K562 (cell line): ENCODE measurements at regions not wholly inside any gene's neighbourhood (a gene's known extent, or its start where the extent isn't known, plus 50 kb on each side); places are given as distances from the start of the nearest gene placed in this dataset.

Experiments used
- ATAC-seq: fragments of 200-7000 bp; cut with Tn5 transposase; 3 replicates; pipeline ENCODE4 v1.9.1; 2020; ENCODE audit warnings: moderate library complexity
- BruUV-seq: library from RNA; stranded (reverse); fragments of 400-500 nt; replicated peaks from 2 replicates; lab custom pipeline; 2021; lab: Mats Ljungman, UMichigan
- CTCF ChIA-PET: fragments of 300-600 bp; formaldehyde crosslinking; extraction: SDS; loops from one replicate; lab custom pipeline; 2021; ENCODE audit warnings: low intra/inter-chr PET ratio; lab: Yijun Ruan, JAX
- POLR2A ChIA-PET: fragments of 300-600, 350-650 bp; sonication (Branson Sonifier 250); formaldehyde crosslinking; extraction: SDS; loops from one replicate; lab custom pipeline; 2021; ENCODE audit warnings: antibody characterized with exemption, inconsistent platforms; lab: Yijun Ruan, JAX
- DNase-seq, 4 experiments: peaks; one replicate each; pipeline versions ENCODE4 v3.0.0 to v3.0.0-alpha.2; 2011 to 2018; ENCODE audit warnings: low spot score in 3 of 4, mixed read lengths in 3 of 4; ENCODE audit errors: extremely low read depth in 1 of 4
- FAIRE-seq: peaks from 2 replicates; lab custom pipeline; 2011; peaks lifted over from hg19 to GRCh38; lab: Jason Lieb, UNC
- H2AFZ ChIP-seq: 2 replicates; pipeline ENCODE4 v1.6.0; 2011; ENCODE audit warnings: low read depth, low read length, control low read depth, inconsistent platforms
- H3K27ac ChIP-seq: fragments of 200-600 bp; 3 replicates; pipeline ENCODE4 v1.8.0; 2011; ENCODE audit warnings: low read depth, mild to moderate bottlenecking, control low read depth, inconsistent platforms, low read length, moderate library complexity, mixed read lengths; ENCODE audit errors: extremely low read depth
- H3K27me3 ChIP-seq, 2 experiments: fragments of 300-600 bp in 1 of 2; 2 replicates in 1 of 2; 3 replicates in 1 of 2; pipeline versions ENCODE4 v1.6.0 to v1.8.0; 2011; ENCODE audit warnings: inconsistent platforms in 2 of 2, low read length in 2 of 2, mild to moderate bottlenecking in 1 of 2, mixed read lengths in 1 of 2, moderate library complexity in 1 of 2; ENCODE audit not compliant: control insufficient read depth in 2 of 2, insufficient read depth in 2 of 2
- H3K36me3 ChIP-seq: fragments of 300-600 bp; 3 replicates; pipeline ENCODE4 v1.8.0; 2011; ENCODE audit warnings: mild to moderate bottlenecking, low read length, inconsistent platforms; ENCODE audit not compliant: control insufficient read depth, insufficient read depth
- H3K4me1 ChIP-seq, 2 experiments: fragments of 200-600 bp in 1 of 2; replicated peaks in 1 of 2; 2 replicates in 1 of 2; 3 replicates in 1 of 2; pipeline versions ENCODE4 v1.5.1 to v1.8.0; 2011; ENCODE audit warnings: inconsistent platforms in 2 of 2, low read length in 2 of 2, mild to moderate bottlenecking in 1 of 2, mixed read lengths in 1 of 2, moderate library complexity in 1 of 2; ENCODE audit not compliant: control insufficient read depth in 2 of 2, insufficient read depth in 2 of 2
- H3K4me2 ChIP-seq: 2 replicates; pipeline ENCODE4 v1.6.1; 2011; ENCODE audit warnings: low read length, control low read depth, inconsistent platforms, mixed read lengths; ENCODE audit not compliant: insufficient read depth
- H3K4me3 ChIP-seq: fragments of 200-600 bp; sonication (generic), shearing (Covaris generic); 2 replicates; pipeline ENCODE4 v1.5.1; 2016; ENCODE audit warnings: control low read depth, inconsistent platforms
- H3K79me2 ChIP-seq: fragments of 200-600 bp; 3 replicates; pipeline ENCODE4 v1.8.0; 2011; ENCODE audit warnings: low read length, inconsistent platforms; ENCODE audit not compliant: control insufficient read depth, insufficient read depth
- H3K9ac ChIP-seq, 2 experiments: 2 replicates each; pipeline versions ENCODE4 v1.6.0 to v1.6.1; 2011; ENCODE audit warnings: low read depth in 2 of 2, low read length in 2 of 2, control low read depth in 1 of 2, inconsistent platforms in 1 of 2, mild to moderate bottlenecking in 1 of 2, mixed read lengths in 1 of 2; ENCODE audit not compliant: insufficient read depth in 1 of 2
- H3K9me1 ChIP-seq: one replicate; pipeline ENCODE4 v1.6.0; 2011; ENCODE audit warnings: inconsistent platforms, mild to moderate bottlenecking, low read length, moderate library complexity; ENCODE audit not compliant: control insufficient read depth, insufficient read depth
- H3K9me3 ChIP-seq: replicated peaks from 2 replicates; pipeline ENCODE4 v1.5.1; 2011; ENCODE audit warnings: low read depth, low read length, inconsistent platforms; ENCODE audit not compliant: control insufficient read depth, insufficient read depth
- H4K20me1 ChIP-seq: replicated peaks from 2 replicates; pipeline ENCODE4 v1.6.1; 2011; ENCODE audit warnings: low read length, inconsistent platforms, mixed read lengths; ENCODE audit not compliant: control insufficient read depth, insufficient read depth
- ELF2 ChIP-seq: fragments of 250-450 bp; sonication (Bioruptor Pico); IDR thresholded peaks from 2 replicates; pipeline ENCODE4 v1.5.0; 2021; ENCODE audit warnings: mild to moderate bottlenecking
- HMG20B ChIP-seq: fragments of 250-450 bp; sonication (Bioruptor Pico); IDR thresholded peaks from 2 replicates; pipeline ENCODE4 v1.5.0; 2021; ENCODE audit warnings: mild to moderate bottlenecking
- HMGN3 ChIP-seq: IDR thresholded peaks from 2 replicates; pipeline ENCODE4 v1.6.1; 2011; ENCODE audit warnings: borderline replicate concordance, low read depth, mild to moderate bottlenecking, mixed read lengths, low read length; ENCODE audit not compliant: insufficient read length; ENCODE audit errors: extremely low read depth
- JUND ChIP-seq, 2 experiments: IDR thresholded peaks; 2 replicates in 1 of 2; 3 replicates in 1 of 2; pipeline ENCODE4 v1.6.1; 2011; ENCODE audit warnings: borderline replicate concordance in 2 of 2, low read depth in 2 of 2, low read length in 2 of 2, improper control_type of control experiment in 1 of 2, missing biosample characterization in 1 of 2, missing genetic modification characterization in 1 of 2, missing genetic modification reagents in 1 of 2
- KAT8 ChIP-seq: fragments of 450-650 bp; IDR thresholded peaks from 2 replicates; pipeline ENCODE4 v1.6.1; 2016; ENCODE audit warnings: low read depth, mild to moderate bottlenecking
- KHSRP ChIP-seq: fragments of 450-650 bp; IDR thresholded peaks from 2 replicates; pipeline ENCODE4 v1.6.1; 2017
- PATZ1 ChIP-seq: fragments of 250-450 bp; sonication (Bioruptor Pico); IDR thresholded peaks from 2 replicates; pipeline ENCODE4 v1.5.0; 2020; ENCODE audit warnings: mild to moderate bottlenecking, borderline replicate concordance
- SLC30A9 ChIP-seq: fragments of 250-450 bp; sonication (Bioruptor Pico); IDR thresholded peaks from 2 replicates; pipeline ENCODE4 v1.8.0; 2022; ENCODE audit warnings: mild to moderate bottlenecking, moderate library complexity
- TBP ChIP-seq: optimal IDR thresholded peaks from 2 replicates; pipeline ENCODE3; 2011; ENCODE audit warnings: low read depth, low read length, improper control_type of control experiment
- XRCC3 ChIP-seq: fragments of 450-650 bp; IDR thresholded peaks from 2 replicates; pipeline ENCODE4 v1.6.1; 2017; ENCODE audit warnings: mild to moderate bottlenecking, moderate library complexity
- ZBTB40 ChIP-seq, 2 experiments: fragments of 450-650 bp in 1 of 2; sonication (generic) in 1 of 2; formaldehyde crosslinking in 1 of 2; IDR thresholded peaks; 2 replicates each; pipeline versions ENCODE4 v1.7.1 to v1.9.0; 2016 to 2022; ENCODE audit warnings: inconsistent platforms in 1 of 2, mild to moderate bottlenecking in 1 of 2, missing genetic modification reagents in 1 of 2
- ZNF695 ChIP-seq: fragments of 450-650 bp; formaldehyde crosslinking; IDR thresholded peaks from 2 replicates; pipeline ENCODE4 v1.4.0; 2020; ENCODE audit warnings: mild to moderate bottlenecking, moderate library complexity
- WGBS: fragments of 100-300 bp; shearing (Covaris generic); methylation state at CpG from one replicate; pipeline ENCODE4 v1.1.6; 2016; ENCODE audit warnings: low coverage, mixed read lengths; ENCODE audit not compliant: insufficient coverage; ENCODE audit errors: missing lambda C conversion rate; 5-methylcytosine and 5-hydroxymethylcytosine counted together
- in situ Hi-C: fragments of 300-500 bp; cut with MboI; formaldehyde crosslinking; loops from 4 replicates; pipeline ENCODE4 v1.15.0; 2018; ENCODE audit warnings: inconsistent platforms, mixed read lengths
- intact Hi-C: fragments of 100-400 bp; cut with micrococcal nuclease; formaldehyde crosslinking; loops from 2 replicates; pipeline ENCODE4 v1.14.2; 2022

- POLR2A ChIA-PET = interaction anchor here (0.6 kb wide), 1 partner anchor 75 kb away, joined by 3 read pairs; no protein-coding TSS in a partner anchor
- Histone ChIP-seq H3K4me1 (no peaks in the 10 kb centered on the region), H3K9me3 (no peaks in the 10 kb centered on the region), H3K4me3 (no peak overlapping the region), H2AFZ (no peak overlapping the region), H3K79me2 (no peaks in the 10 kb centered on the region), H4K20me1 (no peaks in the 10 kb centered on the region), H3K27me3 (peaks cover 0 to 5% of the 10 kb centered on the region in 2 experiments; a peak in 1 of 5 replicates), H3K27ac (no peak overlapping the region), H3K36me3 (no peaks in the 10 kb centered on the region), H3K9ac (no peak overlapping the region), H3K4me2 (no peak overlapping the region), H3K9me1 (no peaks in the 10 kb centered on the region)
- intact Hi-C loops = no loop called here
- no TSS peak for BruUV-seq
- CTCF ChIA-PET = no interaction called here
- ATAC-seq (no peak), DNase-seq (no peak), FAIRE-seq (no peak)
- WGBS = 3% methylated on average over 4 of the region's 4 CpGs
- in situ Hi-C loops = no loop called here
- TF ChIP-seq ELF2 (no peak), ZNF695 (no peak), ZBTB40 (IDR thresholded peaks at IDR 0.05) (no peak), ZBTB40 (CRISPR knock-in tag; IDR thresholded peaks at IDR 0.05) (no peak), KHSRP (no peak), HMG20B (CRISPR knock-in tag) (no peak), XRCC3 (no peak), KAT8 (no peak), HMGN3 (no peak), TBP (no peak), PATZ1 (CRISPR knock-in tag) (no peak), SLC30A9 (no peak), JUND (IDR thresholded peaks at IDR 0.05; ENCODE audit: borderline replicate concordance, low read depth, low read length) (no peak), JUND (tag; IDR thresholded peaks at IDR 0.05; ENCODE audit: borderline replicate concordance, low read depth, low read length) (no peak)
These were observed 62.1 kb downstream of the OLIG3 start for GRCh38 chr6:137432054-137432611.
